ENCODE measurements at regions not wholly inside any gene's neighbourhood (a gene's known extent, or its start where the extent isn't known, plus 50 kb on each side); places are given as distances from the start of the nearest gene placed in this dataset.

DNA sequence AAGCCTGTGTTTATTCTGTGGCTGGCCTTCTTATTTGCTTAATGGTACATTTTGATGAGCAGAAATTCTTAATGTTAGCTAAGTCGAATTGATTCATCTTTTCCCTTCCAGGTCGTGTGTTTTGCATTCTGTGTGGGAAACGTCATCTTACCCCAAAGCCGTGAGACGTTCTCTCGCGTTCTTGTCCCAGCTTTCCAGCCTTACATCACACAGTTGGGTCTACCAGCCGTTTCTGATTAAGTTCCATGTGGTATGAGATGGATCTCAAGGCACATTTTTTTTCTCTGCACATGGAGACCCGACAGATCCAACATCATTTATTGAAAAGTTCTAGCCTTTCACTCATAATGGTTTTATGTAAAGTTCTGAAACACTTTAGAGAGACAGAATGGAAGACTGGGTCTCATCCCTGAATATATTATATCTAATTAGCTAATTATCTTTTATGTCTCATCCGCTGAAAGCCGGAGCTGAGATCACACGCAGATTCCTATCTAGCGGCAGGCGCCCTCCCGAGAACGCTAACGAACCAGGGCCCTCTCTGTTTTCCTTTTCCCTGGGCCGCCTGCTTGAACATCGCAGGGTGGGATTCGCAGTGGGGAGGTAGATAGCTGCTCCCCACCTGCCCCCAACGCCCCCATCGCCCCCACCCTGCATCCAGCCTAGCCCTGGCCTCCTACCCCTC is 1162.2 kb downstream of the BRD1 start:
- DNase-seq: no peak

GRCh38 chr22:48664586-48664985 is 1163.1 kb downstream of the BRD1 start:
- no peak for DNase-seq

GRCh38 chr22:48663297-48663696 is 1164.4 kb downstream of the BRD1 start:
- peak; percentile 17 for DNase-seq

DNA sequence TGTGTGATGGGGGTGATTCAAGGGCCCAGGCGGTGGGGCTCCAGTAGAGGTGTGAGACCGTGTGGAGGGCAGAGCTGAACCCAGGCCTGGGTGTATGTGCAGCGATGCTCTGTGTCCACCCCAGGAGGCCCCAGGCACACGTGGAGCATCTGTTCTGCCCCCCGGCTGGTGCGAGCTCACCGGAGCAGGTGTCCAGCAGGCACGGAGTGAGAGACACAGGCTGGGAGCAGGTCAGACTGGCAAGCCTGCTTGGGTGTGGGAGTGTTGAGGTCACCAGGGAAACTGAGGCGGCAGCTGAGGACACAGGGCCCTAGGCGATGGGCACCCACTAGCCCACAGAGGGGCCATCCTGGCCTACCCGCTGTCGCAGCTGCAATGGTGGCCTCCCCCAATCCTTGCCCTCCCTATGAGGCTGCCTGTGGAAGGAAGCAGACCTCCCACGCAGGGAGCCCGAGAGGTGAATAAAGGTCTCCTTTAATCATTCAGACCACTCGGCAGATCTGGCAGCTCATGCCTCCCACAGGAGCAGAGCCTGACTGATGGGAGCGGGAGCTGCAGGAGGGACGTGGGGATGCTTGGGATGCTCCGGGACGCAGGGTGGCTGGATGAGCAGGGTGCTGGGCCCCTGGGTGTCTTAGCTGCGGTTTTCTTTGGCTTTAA is 1165.1 kb downstream of the BRD1 start:
- no peak for DNase-seq

DNA sequence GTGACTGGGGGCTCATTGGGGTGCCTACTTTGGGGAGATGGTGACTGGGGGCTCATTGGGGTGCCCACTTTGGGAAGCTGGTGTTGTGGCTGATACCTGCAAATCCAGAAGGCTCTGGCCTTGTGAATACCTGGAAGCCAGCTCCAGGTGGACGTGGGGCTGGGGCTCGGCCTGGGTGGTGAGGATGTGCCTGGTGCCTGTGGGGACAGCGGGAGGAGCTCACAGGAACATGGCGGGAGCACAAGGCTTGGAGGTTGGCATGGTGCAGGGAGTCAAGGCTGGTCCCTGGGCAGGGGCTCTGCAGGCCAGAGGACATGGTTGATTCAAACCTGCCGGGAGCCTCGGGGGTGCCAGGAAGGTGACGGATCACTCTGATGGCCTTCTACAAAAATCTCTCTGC is 1165.7 kb downstream of the BRD1 start:
- DNase-seq: no peak

DNA sequence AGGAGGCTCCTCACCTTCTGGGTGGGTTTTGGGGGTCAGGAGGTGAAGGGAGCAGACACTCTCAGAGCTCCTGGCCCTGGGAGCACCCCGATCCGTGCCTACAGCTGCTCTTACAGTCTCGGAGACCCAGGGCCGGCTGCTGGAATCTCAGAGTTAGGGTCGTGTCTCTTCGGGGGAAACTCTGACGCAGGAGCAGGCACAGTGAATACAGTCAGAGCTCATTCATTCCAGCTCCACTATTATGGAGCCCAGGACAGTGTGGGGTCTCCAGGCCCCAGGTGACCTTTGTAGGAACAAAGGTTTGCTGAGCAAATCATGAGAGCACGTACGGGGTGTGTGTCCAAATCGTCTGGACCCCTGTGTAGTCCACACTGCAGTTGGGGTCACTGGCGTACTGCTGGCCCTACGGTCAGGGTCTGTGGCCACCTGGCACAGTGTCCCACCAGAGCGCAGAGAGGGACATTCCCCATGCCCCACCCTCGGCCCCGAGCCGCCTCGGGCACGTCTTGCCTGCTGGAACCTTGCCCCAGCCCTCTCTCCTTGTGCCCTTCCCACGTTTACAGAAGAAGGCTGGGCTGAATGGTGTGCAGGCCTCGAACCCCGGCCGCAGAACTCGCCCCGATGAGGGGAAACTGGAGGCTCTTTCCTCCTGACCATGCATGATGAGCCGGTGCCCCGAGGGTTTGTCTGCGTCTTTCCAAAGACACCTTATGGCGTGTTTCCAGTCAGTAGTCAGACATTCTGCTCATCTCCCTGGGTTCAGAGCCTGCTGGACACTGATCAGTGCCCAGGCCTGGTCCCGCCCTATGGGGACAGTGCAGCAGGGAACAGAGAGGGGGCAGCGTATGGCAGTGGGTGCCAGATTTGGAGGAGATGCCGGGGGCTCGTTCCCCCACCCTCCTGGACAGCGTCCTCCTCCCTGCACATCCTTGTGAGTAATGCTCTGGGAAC is 1166.6 kb downstream of the BRD1 start:
- DNase-seq: no peak

GRCh38 chr22:48660104-48660789 is 1167.4 kb downstream of the BRD1 start:
- no peak for DNase-seq

DNA sequence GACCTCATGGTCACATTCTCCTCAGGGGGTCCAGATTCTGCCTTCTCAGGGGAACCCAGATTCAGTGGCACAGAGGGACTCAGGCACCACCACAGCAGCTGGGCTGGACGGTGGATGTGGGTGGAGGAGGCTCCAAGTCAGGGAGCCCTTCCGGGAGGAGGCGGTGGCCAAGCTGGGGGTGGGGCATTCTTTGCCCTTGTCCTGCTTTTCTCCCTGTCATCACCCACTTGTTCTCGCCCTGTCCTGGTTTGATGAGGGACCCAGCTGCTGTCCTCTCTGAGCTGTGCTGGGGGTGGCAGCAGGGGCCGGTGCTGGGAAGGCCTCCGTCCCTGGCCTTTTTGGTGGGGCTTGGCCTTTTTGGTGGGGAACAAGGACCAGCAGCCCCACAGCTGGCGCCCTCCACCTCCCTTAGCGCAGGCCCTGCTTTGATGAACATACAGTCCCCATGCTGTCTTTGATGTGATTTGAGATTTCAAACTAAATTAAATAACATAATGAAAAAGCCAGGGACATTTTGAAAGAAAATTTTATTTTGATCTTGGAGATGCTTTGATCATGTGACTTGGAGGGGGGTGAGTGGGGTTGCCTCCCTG is 1168.2 kb downstream of the BRD1 start:
- DNase-seq: no peak

DNA sequence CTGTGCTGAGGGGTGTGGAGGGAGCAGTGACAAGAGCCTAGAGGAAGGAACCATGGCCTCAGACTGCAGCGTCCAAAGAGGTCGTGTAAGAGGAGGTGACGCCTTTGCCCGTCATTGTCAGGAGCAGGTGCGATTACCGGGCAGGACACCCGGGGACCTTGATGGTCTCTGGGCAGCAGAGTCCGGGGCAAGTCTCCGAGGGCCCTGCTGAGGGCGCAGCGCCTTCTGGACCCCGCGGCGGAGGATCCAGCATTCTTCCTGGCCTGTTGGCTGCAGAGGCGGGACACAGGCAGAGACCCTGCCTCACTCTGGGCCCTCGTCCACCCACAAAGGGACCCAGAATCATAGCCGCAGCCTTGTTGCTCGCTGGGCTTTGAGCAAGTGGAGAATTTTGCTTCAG is 1168.8 kb downstream of the BRD1 start:
- DNase-seq: no peak

DNA sequence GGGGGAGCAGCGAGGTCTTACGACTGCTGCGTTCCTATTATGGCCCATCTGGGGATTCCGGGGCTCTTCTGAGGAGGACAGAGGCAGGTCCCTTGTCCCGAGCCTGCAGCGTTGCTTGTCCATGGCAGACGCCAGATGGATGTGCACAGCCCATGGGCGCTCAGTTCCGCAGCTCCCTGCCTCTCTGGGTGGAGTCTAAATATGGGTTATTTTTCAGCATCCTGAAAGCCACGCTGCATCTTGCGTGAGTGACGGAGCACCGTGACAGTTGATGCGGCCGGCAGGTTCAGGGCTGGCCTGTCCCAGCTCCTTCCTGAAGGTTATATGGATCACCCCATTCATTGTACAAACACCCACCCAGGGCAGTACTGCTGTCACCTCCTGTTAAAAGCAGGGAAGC is 1169.4 kb downstream of the BRD1 start:
- no peak for DNase-seq

DNA sequence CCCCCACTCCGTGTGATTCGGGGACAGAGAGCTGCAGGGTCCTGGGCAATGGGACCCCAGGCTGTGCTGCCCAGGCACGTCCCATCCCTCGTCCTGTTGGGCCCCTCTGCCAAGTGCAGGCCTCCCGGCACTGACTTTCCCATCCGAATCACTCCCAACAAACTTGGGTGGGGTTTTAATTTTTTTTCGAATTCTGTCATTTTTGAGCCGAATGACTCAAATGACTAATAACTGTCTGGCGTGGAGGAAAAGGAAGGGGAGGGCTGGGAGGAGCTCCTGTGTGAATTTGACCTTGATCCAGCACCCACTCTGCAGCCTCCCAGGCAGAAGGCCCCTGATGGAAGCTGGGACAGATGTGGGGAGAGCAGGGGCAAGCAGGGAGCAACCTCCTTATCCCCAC is 1173.2 kb downstream of the BRD1 start:
- no peak for DNase-seq

- no peak for DNase-seq
Observed at GRCh38 chr22:48653929-48654328, 1173.7 kb downstream of the BRD1 start.

DNA sequence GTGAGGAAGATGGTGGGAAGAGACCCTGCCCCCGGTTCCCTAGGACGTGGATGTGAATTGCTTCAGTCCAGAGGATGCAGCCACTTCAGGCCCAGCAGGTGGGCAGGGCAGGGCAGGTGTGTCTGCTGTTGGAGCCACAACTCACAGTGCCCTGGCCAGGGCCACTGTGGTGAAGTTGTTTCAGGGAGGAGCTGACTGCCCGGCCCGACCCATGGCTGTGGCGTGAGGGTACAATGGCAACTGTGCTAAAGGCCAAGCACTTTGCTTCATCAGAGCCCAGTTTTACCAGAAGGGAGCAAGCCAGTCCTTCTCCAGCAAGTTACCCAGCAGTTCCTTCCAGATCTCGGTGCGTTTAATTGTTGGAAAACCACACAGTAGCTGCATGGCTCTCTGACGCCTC is 1174.4 kb downstream of the BRD1 start:
- no peak for DNase-seq

DNA sequence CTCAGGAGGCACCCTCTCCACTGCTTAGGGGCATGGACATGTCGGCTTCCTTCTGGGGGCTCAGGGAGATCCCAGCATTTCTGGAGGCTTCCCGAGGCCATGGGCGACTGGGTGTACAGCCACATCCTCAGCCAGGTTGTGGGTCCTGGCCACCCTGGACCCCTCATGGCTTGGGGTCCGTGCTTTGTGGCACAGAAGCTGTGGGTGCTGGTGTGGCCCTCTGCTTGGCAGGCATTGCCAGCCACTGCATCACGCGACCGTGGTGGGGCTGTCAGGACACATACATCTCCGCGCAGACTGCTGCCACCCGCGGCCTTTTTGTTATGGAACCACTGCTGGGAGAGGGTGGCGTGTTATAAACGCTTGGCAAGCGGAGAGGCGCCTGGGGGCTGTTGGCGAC is 1174.9 kb downstream of the BRD1 start:
- no peak for DNase-seq

- no peak for DNase-seq
Observed at GRCh38 chr22:48651981-48652538, 1175.6 kb downstream of the BRD1 start.

DNA sequence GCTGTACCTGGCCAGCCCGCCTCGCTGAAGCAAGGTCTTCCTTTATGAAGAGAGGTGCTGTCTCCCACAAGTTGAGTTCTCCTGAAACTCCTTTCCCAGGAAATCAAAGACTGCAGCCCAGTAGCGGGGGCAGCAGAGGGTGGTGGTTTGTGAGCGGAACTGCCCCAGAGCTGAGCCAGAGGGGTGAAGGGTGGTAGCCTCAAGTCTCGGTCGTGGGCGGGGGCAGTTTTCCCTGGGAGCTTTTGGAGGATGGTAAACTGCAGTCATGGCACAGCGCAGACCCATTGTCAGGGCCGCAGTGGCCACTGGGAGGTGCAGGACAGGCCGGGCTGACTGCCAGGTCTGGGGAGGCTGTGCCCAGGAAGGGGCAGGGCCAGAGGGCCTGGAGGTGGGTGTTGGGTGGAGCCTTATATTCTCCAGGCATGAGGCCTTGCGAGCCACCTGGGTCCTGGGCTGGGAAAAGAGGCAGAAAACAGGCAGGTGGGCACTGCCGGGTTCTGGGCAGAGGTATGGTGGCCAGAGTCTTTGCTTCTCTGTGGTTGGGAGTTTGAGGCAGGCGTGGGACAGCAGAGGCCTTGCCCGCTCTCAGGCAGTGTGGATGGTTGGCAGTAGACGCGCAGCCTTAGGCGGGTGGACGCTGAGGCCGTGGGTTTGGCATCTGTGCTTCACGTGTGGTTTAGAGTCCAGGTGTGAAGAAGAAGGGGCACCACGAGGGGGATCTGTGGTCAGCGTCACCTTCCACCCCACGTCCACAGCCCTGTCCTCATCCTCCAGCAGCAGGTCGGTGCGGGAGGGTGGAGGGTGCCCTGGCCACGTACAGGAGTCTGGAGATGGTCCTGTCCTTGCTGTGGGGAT is 1176.4 kb downstream of the BRD1 start:
- DNase-seq: no peak

- no peak for DNase-seq
Observed at GRCh38 chr22:48650323-48651035, 1177.2 kb downstream of the BRD1 start.

DNA sequence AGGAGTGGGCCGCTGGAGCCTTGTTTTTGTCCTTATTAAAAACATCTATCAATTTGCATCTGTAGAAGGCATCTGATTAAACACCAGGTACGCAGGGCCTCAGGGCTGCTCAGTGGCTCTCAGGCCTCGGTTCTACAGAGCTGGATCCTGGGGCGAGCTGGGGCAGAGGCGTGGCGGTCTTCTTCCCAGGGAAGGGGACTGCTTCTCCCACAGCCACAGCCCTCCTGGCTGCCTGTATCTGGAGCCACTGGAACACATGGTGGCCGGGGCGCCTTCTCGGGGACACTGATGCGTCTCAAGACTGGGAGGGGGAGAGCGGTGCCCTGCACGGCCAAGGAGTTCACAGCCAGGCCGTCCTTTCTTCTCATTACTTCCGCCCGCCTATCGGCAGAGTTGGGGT is 1178.2 kb downstream of the BRD1 start:
- DNase-seq: no peak

- DNase-seq: no peak
Observed at GRCh38 chr22:48649031-48649430, 1178.6 kb downstream of the BRD1 start.

DNA sequence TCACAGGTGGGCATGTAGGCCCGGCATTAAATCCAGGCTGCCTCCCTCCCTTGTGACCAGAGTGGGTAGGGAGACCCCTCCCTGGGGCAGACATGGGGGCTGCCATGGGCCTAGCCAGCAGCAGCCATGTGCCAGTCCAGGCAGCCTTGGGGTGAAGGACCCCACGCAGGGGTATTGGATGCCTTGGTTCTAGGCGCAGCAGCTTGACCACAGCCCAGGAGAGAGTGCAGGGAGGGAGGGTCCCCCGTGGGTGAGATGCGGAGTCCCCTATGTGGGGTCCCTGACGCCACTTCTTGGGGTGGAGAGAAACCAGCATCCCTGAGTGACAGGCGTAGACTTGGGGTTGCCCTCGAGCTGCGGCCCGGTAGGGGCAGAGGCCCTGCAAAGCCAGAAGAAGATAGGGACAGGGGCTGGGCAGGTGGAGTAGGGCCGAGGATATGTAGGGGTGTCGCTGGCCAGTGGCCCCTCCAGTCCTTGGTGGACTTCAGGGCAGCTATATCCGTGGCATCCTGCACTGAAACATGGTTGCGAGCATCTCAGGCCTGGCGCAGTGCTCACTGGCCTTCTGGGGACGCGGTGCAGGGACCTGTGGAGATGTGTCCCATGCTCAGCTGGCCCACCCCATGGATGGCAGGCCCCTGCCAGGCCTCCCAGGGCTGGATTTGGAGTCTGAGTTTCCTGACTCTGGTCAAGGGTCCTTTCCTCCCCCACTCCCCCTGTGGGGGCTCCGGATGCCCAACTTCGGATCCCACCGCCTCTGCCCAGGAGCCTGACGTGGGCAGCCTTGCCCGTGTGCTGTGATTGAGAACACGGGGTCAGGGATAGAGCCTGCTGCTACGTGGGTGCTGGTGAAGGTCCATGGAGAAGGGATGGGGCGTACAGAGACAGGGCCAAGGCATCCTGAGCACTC is 1179.8 kb downstream of the BRD1 start:
- no peak for DNase-seq
